ENCODE measurements at regions not wholly inside any gene's neighbourhood (a gene's known extent, or its start where the extent isn't known, plus 50 kb on each side); places are given as distances from the start of the nearest gene placed in this dataset.
"Not testable (repeated sequence)": the region's sequence is repeated elsewhere in the genome, so short reads cannot be mapped to it uniquely, and the experiment has no call there.

DNA sequence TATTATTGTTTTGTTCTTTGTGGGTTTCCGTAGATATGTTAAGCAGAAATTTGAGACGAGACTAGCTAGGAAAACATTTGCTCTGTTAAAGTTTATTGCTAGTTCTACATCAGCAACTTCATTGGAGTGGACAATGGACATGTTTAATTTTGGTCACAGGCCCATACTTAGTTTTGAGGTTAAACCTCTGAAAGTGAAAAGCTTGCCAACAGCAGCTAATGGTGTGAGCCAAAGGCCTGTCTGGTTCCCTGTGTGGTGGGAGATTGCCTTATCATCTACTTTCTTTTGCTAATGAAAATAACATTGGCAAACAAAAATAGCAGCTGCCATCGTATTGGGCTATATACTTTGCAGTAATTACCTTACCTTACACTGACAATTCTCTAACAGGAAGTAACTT, 388.4 kb upstream of the FZD8 start:
- H3K4me3 ChIP-seq (ENCODE audit: low read depth, low read length): no peak overlapping the region
- DNase-seq (ENCODE audit: low read depth): no peak

DNA sequence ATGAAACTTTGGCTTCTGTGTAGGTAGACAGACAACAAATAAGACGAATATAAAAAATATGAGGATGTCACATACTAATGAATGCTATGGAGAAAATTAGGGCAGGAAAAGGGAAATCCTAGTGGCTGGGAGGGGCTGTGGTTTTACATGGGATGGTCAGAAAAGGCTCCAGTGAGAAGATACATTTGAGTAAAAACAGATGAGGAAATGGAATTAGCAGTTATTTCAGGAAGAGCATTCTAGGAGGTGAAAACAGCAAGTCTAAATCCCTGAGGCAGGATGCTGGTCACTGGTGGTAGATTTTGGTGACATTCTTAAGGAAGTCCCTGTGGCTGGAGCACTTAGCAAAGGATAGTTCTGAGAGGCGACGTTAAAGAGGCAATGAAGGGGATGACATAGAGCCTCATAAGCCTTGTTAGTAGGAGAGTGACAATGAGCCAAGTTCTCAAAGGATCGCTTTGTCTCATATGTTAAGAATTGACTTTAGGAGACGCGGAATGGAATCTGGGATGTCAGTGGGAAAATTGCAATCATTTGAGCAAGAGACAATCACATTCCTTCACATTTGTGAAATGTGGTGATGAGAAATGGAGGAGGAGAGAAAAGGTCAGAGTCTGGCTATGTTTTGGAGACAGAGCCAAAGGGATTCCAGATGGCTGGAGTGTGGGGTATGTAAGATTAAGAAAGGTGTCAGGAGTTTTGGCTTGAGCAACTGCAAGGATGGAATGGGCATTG, 384.7 kb upstream of the FZD8 start:
- no peak overlapping the region for H3K4me3 ChIP-seq (ENCODE audit: low read depth, low read length)

DNA sequence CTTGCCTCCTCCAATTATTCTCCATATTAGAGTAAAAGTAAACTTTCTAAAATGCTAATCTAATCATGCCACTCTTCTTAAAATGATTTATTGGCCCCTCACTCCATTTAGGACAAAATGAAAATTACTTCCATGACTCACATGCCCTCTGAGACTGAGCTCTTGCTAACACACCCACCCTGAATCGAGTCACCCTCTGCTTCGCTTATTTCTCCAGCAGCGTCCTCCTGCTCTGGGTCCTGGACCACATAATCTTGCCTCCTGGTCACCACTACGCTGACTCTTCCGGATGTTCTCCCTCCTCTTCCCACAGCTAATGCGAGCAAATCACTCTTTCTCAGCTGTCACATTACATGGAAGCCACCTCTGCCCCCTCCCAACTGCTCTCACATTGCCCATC, 384.0 kb upstream of the FZD8 start:
- H3K4me3 ChIP-seq (ENCODE audit: low read depth, low read length): no peak overlapping the region
- DNase-seq (ENCODE audit: low read depth): peak; percentile 3

More for the DNA sequence above, 384.7 kb upstream of the FZD8 start:
- DNase-seq (ENCODE audit: low read depth): no peak

DNA sequence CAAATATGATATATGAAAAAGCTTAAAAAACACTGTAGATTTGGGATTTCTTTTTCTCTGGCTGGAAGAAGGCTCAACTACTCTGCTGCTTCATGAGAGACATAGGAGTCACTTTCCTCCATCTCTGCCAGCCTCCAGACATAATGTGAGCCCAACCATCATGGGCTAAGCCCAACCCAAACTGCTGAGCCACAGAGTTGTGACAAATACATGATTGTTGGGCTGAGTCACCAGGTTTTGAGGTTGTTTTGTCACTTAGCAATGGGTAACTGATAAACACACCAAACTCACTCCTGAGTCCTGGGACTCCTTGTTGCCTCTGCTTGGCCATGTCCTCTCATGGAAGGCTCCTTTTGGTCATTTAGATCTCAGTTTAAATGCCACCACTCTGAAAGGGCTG, 381.8 kb upstream of the FZD8 start:
- no peak overlapping the region for H3K4me3 ChIP-seq (ENCODE audit: low read depth, low read length)
- DNase-seq (ENCODE audit: low read depth): peak; percentile 43

DNA sequence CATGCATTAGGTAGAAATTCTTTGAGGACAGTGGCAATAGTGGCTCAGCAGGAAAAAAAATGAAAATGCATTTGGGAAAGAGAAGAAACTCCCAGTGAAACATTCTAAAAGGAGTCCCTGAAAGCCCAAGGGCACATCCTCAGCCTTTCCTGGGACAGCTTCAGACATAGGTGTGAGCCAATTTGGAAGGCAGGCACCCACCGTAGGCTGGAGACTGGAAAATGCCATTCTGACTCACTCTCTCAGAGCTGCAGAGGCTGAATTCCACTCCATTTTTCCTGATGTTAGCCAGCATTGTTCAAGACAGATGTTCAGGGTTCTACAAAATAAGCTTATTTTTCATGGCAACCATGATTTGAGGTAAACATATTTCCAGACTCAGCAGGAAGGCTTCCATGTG, 379.0 kb upstream of the FZD8 start:
- DNase-seq (ENCODE audit: low read depth): no peak
- H3K4me3 ChIP-seq (ENCODE audit: low read depth, low read length): no peak overlapping the region

DNA sequence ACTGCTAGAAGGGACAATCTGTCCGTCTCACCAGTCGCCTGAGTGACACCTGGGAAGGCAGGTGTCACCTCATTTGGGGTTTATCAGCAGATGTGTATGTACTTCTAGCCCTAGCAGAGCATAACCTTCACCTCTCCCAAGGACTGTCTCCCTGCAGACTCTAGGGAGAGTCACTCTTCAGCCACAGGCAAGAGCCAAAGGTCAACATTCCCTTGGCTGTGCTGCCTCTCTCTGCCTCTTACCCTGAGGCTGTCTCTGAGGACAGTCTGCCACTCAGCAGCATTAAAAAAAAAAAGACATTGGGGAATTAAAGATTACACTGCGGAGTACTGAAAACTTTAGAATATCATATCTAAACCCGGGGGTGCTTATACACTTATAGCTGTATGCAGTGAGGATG, 377.7 kb upstream of the FZD8 start:
- H3K4me3 ChIP-seq (ENCODE audit: low read depth, low read length): no peak overlapping the region
- no peak for DNase-seq (ENCODE audit: low read depth)

DNA sequence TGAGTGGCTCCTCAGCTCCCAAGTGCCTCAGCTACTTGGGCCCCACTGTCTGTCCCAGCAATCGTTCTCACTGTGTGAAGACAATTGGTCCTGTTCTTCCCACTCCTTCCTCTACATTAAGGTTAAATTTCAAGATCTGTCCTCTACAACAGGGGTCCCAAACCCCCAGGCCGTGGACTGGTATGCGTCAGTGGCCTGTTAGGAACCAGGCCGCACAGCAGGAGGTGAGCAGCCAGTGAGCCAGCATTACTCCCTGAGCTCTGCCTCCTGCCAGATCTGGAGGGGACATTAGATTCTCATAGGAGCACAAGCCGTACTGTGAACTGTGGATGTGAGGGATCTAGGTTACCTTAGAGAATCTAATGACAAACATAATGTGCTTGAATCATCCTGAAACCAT, 376.9 kb upstream of the FZD8 start:
- DNase-seq (ENCODE audit: low read depth): no peak
- no peak overlapping the region for H3K4me3 ChIP-seq (ENCODE audit: low read depth, low read length)

DNA sequence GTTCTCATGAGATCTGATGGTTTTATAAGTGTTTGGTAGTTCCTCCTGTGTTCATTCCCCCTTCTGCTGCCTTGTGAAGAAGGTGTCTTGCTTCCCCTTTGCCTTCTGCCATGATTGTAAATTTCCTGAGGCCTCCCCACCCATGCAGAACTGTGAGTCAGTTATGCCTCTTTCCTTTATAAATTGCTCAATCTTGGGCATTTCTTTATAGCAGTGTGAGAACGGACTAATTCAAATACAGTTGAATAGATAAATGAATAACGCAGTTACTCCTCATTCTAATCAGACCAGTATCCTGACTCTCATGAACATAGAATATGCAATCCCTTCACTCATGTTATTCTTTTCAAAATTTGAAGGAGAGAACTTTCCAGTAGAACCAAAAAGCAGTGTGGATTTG, 375.0 kb upstream of the FZD8 start:
- DNase-seq (ENCODE audit: low read depth): no peak
- H3K4me3 ChIP-seq (ENCODE audit: low read depth, low read length): no peak overlapping the region

DNA sequence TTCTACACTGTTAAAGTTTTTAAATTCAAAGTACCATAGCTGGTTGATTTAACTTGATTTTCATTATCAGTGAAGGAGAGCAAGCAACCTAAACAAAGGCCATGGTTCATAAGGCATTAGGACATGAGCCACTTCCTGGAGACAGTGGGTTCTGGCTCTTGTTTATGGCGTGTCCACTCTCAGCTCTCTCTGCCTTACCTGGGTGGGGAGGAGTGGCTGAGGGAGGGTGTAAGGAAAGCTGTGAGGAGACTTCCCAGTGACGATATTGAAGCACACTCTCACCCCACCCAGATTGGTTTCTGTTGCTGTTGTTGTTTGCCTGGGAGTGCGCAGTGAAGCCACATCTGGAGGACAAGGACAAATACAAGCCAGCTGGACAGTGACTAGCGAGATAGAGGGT, 365.3 kb upstream of the FZD8 start:
- DNase-seq (ENCODE audit: low read depth): no peak
- H3K4me3 ChIP-seq (ENCODE audit: low read depth, low read length): no peak overlapping the region

DNA sequence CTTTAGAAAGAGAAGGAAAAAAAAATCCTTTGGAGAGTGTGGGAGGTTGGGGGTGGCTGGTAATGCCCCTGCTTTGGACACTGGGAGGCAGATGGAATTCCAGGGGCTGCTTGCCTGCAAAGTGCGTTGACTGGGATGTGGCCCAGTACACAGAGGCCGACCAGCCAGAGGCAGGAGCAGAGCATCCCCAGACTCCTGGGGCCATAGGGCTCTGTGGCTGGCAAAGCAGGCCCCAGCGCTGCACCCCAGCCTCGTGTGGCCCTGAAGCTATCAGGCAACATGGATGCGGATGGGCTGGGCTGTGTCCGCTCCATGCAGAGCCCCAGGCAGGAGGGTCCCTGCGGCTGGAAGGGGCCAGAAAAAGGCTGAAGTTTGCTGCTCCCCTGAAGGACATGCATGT, 361.6 kb upstream of the FZD8 start:
- DNase-seq (ENCODE audit: low read depth): no peak
- no peak overlapping the region for H3K4me3 ChIP-seq (ENCODE audit: low read depth, low read length)

DNA sequence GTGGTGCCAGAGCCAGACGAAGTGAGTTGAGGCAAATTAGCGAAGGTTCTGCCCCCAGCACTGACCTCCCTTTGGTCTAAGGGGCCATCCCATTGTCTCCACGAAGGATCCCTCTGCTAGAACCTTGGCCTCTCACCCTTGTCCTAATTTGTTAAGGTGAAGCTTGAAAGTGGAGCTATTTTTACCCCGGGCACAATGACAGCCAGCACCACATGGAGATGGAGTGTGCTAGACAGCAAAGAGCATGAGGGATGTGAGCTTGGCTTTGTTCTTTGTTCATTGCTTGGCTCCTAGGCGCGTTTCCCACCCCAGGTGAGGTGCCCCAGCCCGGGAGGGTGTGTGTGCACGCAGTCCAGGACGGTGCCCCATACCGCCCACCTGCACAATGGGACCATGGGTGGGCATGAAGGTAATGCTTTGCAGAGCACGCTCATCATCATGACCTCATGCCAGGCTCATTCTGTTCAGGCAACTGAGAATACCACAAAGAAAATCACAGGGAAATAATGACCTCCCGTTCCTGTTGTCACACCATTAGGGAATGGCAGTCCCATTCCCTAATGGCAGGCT, 361.0 kb upstream of the FZD8 start:
- no peak overlapping the region for H3K4me3 ChIP-seq (ENCODE audit: low read depth, low read length)
- DNase-seq (ENCODE audit: low read depth): no peak

DNA sequence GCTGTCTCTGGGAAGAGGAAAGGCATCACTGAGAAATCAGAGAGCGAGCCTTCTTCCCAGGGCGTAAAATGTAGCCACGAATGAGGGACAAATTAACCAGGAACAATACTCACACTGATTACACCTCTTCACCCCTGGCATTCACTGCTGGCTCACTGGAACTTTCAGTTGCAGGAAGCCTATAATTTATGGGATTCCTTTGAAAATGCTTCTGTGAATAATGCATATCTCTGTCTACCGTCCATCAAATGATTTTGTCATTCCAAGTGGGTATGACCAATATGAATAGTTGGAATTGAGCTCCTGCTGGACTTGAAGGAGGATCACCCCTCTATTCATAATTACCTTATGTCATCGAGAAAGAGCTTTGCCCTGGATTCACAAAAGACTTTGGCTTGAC, 360.3 kb upstream of the FZD8 start:
- H3K4me3 ChIP-seq (ENCODE audit: low read depth, low read length): no peak overlapping the region

DNA sequence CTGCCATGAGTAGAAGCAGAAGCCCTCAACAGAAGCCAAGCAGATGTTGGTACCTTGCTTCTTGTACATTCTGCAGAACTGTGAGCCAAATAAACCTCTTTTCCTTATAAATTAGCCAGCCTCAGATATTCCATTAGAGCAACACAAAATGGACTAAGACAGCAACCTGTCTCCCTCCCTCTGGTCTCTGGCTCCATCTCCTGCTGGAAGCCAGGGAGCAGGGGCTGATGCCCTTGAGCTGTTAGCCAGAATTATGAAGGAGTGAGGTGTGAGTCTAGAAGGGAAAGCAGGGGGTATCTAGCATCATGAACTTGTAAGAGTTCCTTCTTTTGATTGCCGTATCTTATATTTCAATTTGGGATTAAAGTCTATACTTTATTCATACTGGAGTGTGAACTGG, 358.7 kb upstream of the FZD8 start:
- not testable (repeated sequence) for H3K4me3 ChIP-seq (ENCODE audit: low read depth, low read length); DNase-seq (ENCODE audit: low read depth)

More for the DNA sequence above, 360.3 kb upstream of the FZD8 start:
- no peak for DNase-seq (ENCODE audit: low read depth)

DNA sequence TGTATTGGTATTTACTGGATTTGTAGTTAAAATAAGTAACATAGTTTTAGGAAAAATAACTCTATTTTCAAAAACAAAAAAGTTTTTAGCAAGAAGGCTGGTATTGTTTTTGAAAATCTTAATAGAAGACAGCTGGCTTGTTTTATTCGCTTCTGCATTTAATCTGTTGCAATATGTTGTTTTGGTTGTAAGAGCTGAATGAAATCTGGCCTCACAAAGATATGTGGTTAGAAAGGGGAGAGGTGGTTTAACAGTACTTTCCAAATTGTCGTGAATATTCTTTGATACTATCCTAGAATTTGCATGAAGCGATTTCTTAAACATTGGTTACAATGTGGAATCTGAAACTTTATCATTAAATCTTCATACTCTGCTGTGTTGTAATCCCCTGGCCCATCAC, 355.9 kb upstream of the FZD8 start:
- no peak for DNase-seq (ENCODE audit: low read depth)

DNA sequence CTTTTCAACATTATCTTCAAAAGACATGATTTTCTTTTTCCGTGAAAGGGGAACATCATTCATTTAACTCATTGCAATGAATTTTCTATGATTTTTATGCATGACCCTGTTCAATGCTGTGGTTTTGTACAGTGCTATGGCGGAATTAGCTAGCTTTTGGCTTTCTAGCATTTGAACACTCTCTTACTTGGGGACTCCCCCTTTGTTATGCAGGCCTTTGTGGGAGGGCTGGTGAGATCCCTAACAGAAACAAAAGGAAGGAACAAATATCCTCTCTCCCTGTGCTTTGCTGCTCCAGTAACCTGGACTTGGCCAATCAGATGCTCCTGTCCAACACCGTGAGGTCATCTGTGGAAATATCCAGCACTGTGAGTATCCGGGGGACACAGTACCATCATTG, 353.4 kb upstream of the FZD8 start:
- no peak for DNase-seq (ENCODE audit: low read depth)
- no peak overlapping the region for H3K4me3 ChIP-seq (ENCODE audit: low read depth, low read length)

More for the DNA sequence above, 355.9 kb upstream of the FZD8 start:
- no peak overlapping the region for H3K4me3 ChIP-seq (ENCODE audit: low read depth, low read length)

DNA sequence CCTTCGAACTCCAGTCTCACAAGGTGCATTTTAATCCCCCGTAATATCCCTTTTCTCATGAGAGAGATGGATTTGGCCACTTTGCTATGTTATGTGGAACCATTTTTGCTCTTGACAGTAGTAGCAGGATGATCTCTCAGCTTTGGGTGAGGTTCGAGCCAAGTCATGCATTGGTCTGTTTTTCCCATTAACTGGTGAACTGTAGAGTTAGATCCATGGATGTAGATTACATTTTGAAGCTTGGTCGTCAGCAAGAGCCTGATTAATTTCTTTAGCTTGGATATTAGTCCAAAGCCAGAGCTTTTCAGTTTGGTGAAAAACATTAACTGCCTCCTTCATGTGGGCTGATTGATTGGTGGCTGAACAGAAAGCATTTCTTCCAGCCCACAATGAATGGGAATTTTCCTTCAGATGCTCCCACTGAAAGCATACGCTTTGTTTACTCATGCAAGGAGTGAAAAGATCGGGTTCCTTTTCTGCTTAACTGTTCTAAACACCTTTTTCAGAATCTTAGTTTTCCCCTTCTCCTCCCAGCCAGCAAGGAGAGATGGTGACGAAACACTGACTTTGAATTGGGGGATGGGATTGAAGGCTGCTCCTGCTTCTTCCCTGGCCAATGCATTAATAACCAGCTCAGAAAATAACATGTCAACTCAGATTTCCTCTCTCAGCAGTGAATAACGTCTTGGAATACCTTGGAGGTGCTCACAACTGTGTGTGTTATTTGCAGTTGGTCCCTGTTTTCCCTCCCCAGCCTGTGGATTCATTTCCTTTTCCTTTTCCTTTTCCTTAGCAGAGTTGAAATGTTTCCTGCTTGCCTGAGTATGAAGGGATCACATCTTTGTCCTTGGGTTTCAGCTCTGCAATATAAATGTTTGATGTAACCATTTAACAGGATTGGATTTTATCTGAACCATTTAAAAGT, 351.8 kb upstream of the FZD8 start:
- no peak overlapping the region for H3K4me3 ChIP-seq (ENCODE audit: low read depth, low read length)
- no peak for DNase-seq (ENCODE audit: low read depth)

DNA sequence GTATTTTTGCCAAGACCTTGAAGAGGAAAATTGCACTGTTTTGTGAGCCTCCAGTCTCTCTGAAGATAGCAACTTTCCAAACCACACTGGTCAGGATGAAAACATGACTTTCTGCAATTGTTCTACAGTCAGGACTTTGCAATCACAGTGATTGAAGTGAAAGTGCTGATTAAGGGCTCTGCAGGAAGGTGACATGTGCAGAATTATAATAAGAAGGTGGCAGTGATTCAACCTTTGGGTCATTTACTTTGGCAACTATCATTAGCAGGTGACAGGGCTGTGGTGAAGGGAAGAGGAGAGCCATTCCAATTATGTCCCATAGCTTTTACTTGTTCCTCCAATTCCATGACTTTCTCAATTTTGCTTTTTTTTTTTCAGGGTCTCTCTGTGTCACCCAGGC, 350.0 kb upstream of the FZD8 start:
- DNase-seq (ENCODE audit: low read depth): no peak
- no peak overlapping the region for H3K4me3 ChIP-seq (ENCODE audit: low read depth, low read length)

DNA sequence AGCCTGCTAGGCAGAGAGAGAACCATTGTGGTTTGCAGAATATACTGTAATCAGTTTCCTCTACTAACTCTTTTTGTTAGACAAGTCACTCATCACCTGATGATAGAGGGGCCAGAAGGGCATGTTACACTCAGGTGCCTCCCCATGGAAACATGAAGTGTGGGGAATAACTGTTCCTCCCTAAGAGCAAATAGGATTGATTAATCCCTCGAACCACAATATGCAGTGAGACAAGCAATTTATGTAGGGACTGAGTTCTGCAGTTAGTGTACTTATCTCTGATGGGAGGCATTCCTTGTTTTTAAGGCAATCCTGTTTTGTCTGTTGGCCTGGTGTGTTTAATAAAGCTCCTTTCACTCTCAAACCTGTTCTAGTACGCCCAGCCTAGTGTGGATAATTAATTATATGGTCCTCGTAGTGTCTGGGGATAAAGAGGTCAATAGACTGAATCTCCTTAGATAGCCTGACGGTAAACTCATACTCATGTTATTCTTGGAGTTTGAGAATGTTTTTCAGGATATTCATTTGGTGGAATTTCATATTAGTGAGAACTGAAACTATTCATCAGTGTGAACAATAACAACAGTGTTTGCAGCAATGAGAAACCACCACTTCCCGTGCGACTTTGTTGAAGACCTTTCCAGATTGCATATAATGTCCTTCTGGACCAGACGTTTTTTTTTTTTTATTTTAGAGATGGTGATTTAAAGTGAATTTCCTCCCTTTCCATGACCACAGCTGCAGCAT, 344.8 kb upstream of the FZD8 start:
- H3K4me3 ChIP-seq (ENCODE audit: low read depth, low read length): no peak overlapping the region
- DNase-seq (ENCODE audit: low read depth): no peak

DNA sequence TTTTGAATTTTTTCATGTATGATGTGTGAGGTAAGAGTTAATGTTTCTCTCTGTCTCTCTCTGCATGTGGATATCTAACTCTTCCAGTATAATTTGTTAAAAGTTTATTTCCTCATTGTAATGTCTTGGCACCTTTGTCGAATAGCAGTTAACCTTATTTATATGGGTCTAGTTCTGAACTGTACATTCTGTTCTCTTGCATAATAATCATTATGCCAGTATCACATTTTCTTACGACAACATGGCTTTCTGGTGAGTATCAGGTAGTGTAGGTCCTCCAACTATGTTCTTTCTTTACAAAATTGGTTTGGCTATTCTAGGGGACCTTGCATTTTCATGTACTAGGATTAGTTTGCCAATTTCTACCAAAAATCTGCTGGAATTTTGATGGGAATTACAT, 337.0 kb upstream of the FZD8 start:
- DNase-seq (ENCODE audit: low read depth): no peak
- H3K4me3 ChIP-seq (ENCODE audit: low read depth, low read length): no peak overlapping the region

Measured in skeletal muscle cell (primary cell).